ENCODE measurements at regions not wholly inside any gene's neighbourhood (a gene's known extent, or its start where the extent isn't known, plus 50 kb on each side); places are given as distances from the start of the nearest gene placed in this dataset.

- intact Hi-C loops (cut with micrococcal nuclease; ENCODE audit: unreplicated experiment), result no loop called here
- no TSS peak for BruUV-seq (replicated peaks)
- CTCF ChIA-PET, result no interaction called here
- Histone ChIP-seq H4K20me1 (ENCODE audit: insufficient read depth) (no peaks in the 10 kb centered on the region), H3K4me2 (no peak overlapping the region), H3K4me3 (no peak overlapping the region), H3K4me1 (replicated peaks; ENCODE audit: insufficient read depth) (no peaks in the 10 kb centered on the region), H2AFZ (no peak overlapping the region), H3K9me2 (ENCODE audit: insufficient read depth) (no peaks in the 10 kb centered on the region), H3K79me2 (ENCODE audit: low read depth) (no peaks in the 10 kb centered on the region), H3K27me3 (ENCODE audit: insufficient read depth, low read depth) (no peaks in the 10 kb centered on the region), H3K36me3 (ENCODE audit: low read depth) (no peaks in the 10 kb centered on the region), H3F3A (ENCODE audit: insufficient read depth, low read depth) (no peaks in the 10 kb centered on the region), H3K27ac (no peak overlapping the region), H3K9me3 (ENCODE audit: insufficient read depth, low read depth) (no peaks in the 10 kb centered on the region)
- POLR2A ChIA-PET (ENCODE audit: unreplicated experiment), result no interaction called here
- TF ChIP-seq EZH2 (IDR thresholded peaks at IDR 0.05; ENCODE audit: low read depth), result no peak
- no peak for TF ChIP-seq CTCF (conservative IDR thresholded peaks at IDR 0.05)
- no peak for DNase-seq
Measured at GRCh38 chrX:44401151-44401550, 57.7 kb upstream of the EFHC2 start.

GRCh38 chrX:44400588-44400987 lies 57.1 kb upstream of the EFHC2 start:
- CTCF ChIA-PET, result no interaction called here

GRCh38 chrX:44400161-44400560 lies 56.7 kb upstream of the EFHC2 start:
- H3K27me3 ChIP-seq (ENCODE audit: insufficient read depth, low read depth), result no peaks in the 10 kb centered on the region
- H3K4me1 ChIP-seq (replicated peaks; ENCODE audit: insufficient read depth), result no peaks in the 10 kb centered on the region
- POLR2A ChIA-PET (ENCODE audit: unreplicated experiment), result no interaction called here
- H3K4me2 ChIP-seq, result no peak overlapping the region
- no peaks in the 10 kb centered on the region for H4K20me1 ChIP-seq (ENCODE audit: insufficient read depth)
- no peaks in the 10 kb centered on the region for H3K79me2 ChIP-seq (ENCODE audit: low read depth)
- H3K9me2 ChIP-seq (ENCODE audit: insufficient read depth), result no peaks in the 10 kb centered on the region
- CTCF ChIA-PET, result no interaction called here
- no peak for TF ChIP-seq EZH2 (IDR thresholded peaks at IDR 0.05; ENCODE audit: low read depth)
- TF ChIP-seq CTCF (conservative IDR thresholded peaks at IDR 0.05), result no peak
- H3K27ac ChIP-seq, result no peak overlapping the region
- H2AFZ ChIP-seq, result no peak overlapping the region
- no peaks in the 10 kb centered on the region for H3K9me3 ChIP-seq (ENCODE audit: insufficient read depth, low read depth)
- BruUV-seq (replicated peaks), result no TSS peak
- intact Hi-C loops (cut with micrococcal nuclease; ENCODE audit: unreplicated experiment), result no loop called here
- no peak for DNase-seq
- H3K4me3 ChIP-seq, result no peak overlapping the region
- no peaks in the 10 kb centered on the region for H3F3A ChIP-seq (ENCODE audit: insufficient read depth, low read depth)
- no peaks in the 10 kb centered on the region for H3K36me3 ChIP-seq (ENCODE audit: low read depth)

More at GRCh38 chrX:44400588-44400987, 57.1 kb upstream of the EFHC2 start:
- no TSS peak for BruUV-seq (replicated peaks)
- POLR2A ChIA-PET (ENCODE audit: unreplicated experiment), result no interaction called here
- TF ChIP-seq EZH2 (IDR thresholded peaks at IDR 0.05; ENCODE audit: low read depth), result no peak
- TF ChIP-seq CTCF (conservative IDR thresholded peaks at IDR 0.05), result no peak
- H2AFZ ChIP-seq, result no peak overlapping the region
- no peaks in the 10 kb centered on the region for H3F3A ChIP-seq (ENCODE audit: insufficient read depth, low read depth)
- no peaks in the 10 kb centered on the region for H3K4me1 ChIP-seq (replicated peaks; ENCODE audit: insufficient read depth)
- H4K20me1 ChIP-seq (ENCODE audit: insufficient read depth), result no peaks in the 10 kb centered on the region
- no peak overlapping the region for H3K4me2 ChIP-seq
- H3K9me3 ChIP-seq (ENCODE audit: insufficient read depth, low read depth), result no peaks in the 10 kb centered on the region
- intact Hi-C loops (cut with micrococcal nuclease; ENCODE audit: unreplicated experiment), result no loop called here
- no peak overlapping the region for H3K4me3 ChIP-seq
- no peaks in the 10 kb centered on the region for H3K79me2 ChIP-seq (ENCODE audit: low read depth)
- H3K36me3 ChIP-seq (ENCODE audit: low read depth), result no peaks in the 10 kb centered on the region
- peak; percentile 4 to 64 for DNase-seq
- H3K27ac ChIP-seq, result no peak overlapping the region
- H3K9me2 ChIP-seq (ENCODE audit: insufficient read depth), result no peaks in the 10 kb centered on the region
- H3K27me3 ChIP-seq (ENCODE audit: insufficient read depth, low read depth), result no peaks in the 10 kb centered on the region

Data from PC-9 (cell line).